ENCODE measurements at regions not wholly inside any gene's neighbourhood (a gene's known extent, or its start where the extent isn't known, plus 50 kb on each side); places are given as distances from the start of the nearest gene placed in this dataset.

- no peak for DNase-seq (ENCODE audit: low spot score)
- no peak overlapping the region for H3K4me3 ChIP-seq (ENCODE audit: low read depth in 1 of 3, low read length in 3 of 3)
- WGBS, result 54% methylated on average over 5 of the region's 5 CpGs
- TF ChIP-seq EGR1 (IDR thresholded peaks at IDR 0.05; ENCODE audit: low read depth in 2 of 2) (no peak), FOXA2 (IDR thresholded peaks at IDR 0.05) (no peak), SP1 (IDR thresholded peaks at IDR 0.05) (no peak), REST (IDR thresholded peaks at IDR 0.05) (no peak), RAD21 (IDR thresholded peaks at IDR 0.05) (no peak), RXRA (IDR thresholded peaks at IDR 0.05) (no peak), YY1 (IDR thresholded peaks at IDR 0.05) (no peak), JUND (IDR thresholded peaks at IDR 0.05) (no peak), NR2F2 (IDR thresholded peaks at IDR 0.05) (no peak), ATF3 (IDR thresholded peaks at IDR 0.05) (no peak), FOXA1 (IDR thresholded peaks at IDR 0.05) (no peak), CTCF (IDR thresholded peaks at IDR 0.05; ENCODE audit: low read depth, low read length, missing input control) (no peak), TAF1 (conservative IDR thresholded peaks at IDR 0.05) (no peak), HNF4A (conservative IDR thresholded peaks at IDR 0.05) (no peak), GABPA (IDR thresholded peaks at IDR 0.05 in 1 of 2, conservative IDR thresholded peaks at IDR 0.05 in 1 of 2) (no peak), MAX (IDR thresholded peaks at IDR 0.05) (no peak), ZBTB33 (IDR thresholded peaks at IDR 0.05) (no peak)
- no peaks in the 10 kb centered on the region for H3K9me3 ChIP-seq (ENCODE audit: control insufficient read depth in 4 of 4, low read length in 3 of 4)
- no peak overlapping the region for H3K9ac ChIP-seq (ENCODE audit: low read depth in 1 of 2, low read length in 2 of 2)
- no peaks in the 10 kb centered on the region for H3K4me1 ChIP-seq (ENCODE audit: control insufficient read depth in 4 of 4, insufficient read depth in 4 of 4, low read length in 3 of 4)
- no peaks in the 10 kb centered on the region for H3K27me3 ChIP-seq (ENCODE audit: control insufficient read depth in 4 of 4, insufficient read depth in 4 of 4, low read length in 3 of 4)
- no peak overlapping the region for H3K27ac ChIP-seq (ENCODE audit: low read depth in 1 of 2, low read length in 2 of 2)
- no peaks in the 10 kb centered on the region for H3K36me3 ChIP-seq (ENCODE audit: control insufficient read depth in 4 of 4, insufficient read depth in 3 of 4, low read depth in 1 of 4, low read length in 3 of 4)
Measured at GRCh38 chr7:41256186-41256945, 446.5 kb downstream of the INHBA start.

Data from liver (tissue), 8 donors.